Endothelial cell of umbilical vein (primary cell): ENCODE measurements at regions not wholly inside any gene's neighbourhood (a gene's known extent, or its start where the extent isn't known, plus 50 kb on each side); places are given as distances from the start of the nearest gene placed in this dataset.

Source experiments
- EZH2 ChIP-seq: IDR thresholded peaks from 2 replicates; pipeline ENCODE4 v1.6.1; 2012; ENCODE audit warnings: borderline replicate concordance, low read depth, mild to moderate bottlenecking, moderate library complexity, low read length, inconsistent platforms; ENCODE audit not compliant: severe bottlenecking
- FOS ChIP-seq: IDR thresholded peaks from 2 replicates; pipeline ENCODE4 v1.6.1; 2011; ENCODE audit warnings: mild to moderate bottlenecking, low read length, moderate library complexity, borderline replicate concordance; ENCODE audit not compliant: insufficient read depth
- GATA2 ChIP-seq: IDR thresholded peaks from 2 replicates; pipeline ENCODE4 v1.7.0; 2011; ENCODE audit warnings: low read depth, mild to moderate bottlenecking, moderate library complexity, mixed read lengths, low read length; ENCODE audit not compliant: insufficient read length, insufficient read depth
- MYC ChIP-seq: IDR thresholded peaks from one replicate; pipeline ENCODE4 v1.6.1; 2011; ENCODE audit warnings: mild to moderate bottlenecking, low read depth, low read length
- POLR2A ChIP-seq: IDR thresholded peaks from 2 replicates; pipeline ENCODE4 v1.6.1; 2012; ENCODE audit warnings: low read depth, mild to moderate bottlenecking, control low read depth, low read length
- POLR2AphosphoS5 ChIP-seq: IDR thresholded peaks from 2 replicates; pipeline ENCODE4 v1.6.1; 2012; ENCODE audit warnings: low read depth, mild to moderate bottlenecking, control low read depth, low read length, moderate library complexity; ENCODE audit not compliant: insufficient read depth
- TF ChIP-seq, protein P1 (sequence below), 2 donors: IDR thresholded peaks; 1 replicate in 1 of 2; 2 replicates in 1 of 2; pipeline ENCODE4 v1.5.1; 2011; ENCODE audit warnings: low read length in 2 of 2, mild to moderate bottlenecking in 2 of 2, moderate library complexity in 2 of 2, control low read depth in 1 of 2, inconsistent platforms in 1 of 2, low read depth in 1 of 2; ENCODE audit not compliant: insufficient read depth in 1 of 2; ENCODE audit errors: extremely low read depth in 1 of 2
- TF ChIP-seq, protein P2 (sequence below): IDR thresholded peaks from 2 replicates; pipeline ENCODE4 v1.6.1; 2011; ENCODE audit not compliant: insufficient read depth, insufficient read length

DNA sequence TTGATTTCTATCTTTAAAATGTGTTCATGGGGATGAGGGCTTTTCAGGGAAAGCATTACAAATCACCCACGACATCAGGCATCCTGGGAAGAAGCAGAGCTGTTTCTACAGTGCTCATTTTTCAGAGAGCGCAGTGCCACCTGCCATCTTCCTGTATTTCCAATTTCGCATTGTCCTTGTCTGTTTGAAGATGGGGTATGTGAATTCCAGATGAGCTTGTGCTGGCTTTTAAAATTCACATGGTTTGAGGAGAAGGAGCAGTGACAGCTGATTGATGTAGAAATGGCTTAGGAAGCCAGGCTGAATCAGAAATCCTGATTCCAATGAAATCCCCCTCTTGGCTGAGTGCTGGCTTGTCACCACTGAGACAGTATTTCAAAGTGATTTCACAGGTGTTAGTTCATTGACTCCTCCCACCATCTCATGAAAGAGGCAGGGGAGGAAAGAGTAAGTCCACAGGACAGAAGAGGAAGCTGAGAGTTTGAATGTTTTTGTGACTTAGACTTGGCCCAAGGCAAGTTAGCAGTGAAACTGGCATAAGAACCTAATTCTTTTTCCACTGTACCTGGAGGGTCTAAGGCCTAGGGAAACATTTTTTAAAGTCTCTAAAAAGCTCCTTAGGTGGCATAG lies 344.6 kb upstream of the C11orf87 start:
- TF ChIP-seq, protein P1, sequence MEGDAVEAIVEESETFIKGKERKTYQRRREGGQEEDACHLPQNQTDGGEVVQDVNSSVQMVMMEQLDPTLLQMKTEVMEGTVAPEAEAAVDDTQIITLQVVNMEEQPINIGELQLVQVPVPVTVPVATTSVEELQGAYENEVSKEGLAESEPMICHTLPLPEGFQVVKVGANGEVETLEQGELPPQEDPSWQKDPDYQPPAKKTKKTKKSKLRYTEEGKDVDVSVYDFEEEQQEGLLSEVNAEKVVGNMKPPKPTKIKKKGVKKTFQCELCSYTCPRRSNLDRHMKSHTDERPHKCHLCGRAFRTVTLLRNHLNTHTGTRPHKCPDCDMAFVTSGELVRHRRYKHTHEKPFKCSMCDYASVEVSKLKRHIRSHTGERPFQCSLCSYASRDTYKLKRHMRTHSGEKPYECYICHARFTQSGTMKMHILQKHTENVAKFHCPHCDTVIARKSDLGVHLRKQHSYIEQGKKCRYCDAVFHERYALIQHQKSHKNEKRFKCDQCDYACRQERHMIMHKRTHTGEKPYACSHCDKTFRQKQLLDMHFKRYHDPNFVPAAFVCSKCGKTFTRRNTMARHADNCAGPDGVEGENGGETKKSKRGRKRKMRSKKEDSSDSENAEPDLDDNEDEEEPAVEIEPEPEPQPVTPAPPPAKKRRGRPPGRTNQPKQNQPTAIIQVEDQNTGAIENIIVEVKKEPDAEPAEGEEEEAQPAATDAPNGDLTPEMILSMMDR (IDR thresholded peaks at IDR 0.05; ENCODE audit: extremely low read depth in 1 of 2, insufficient read depth in 1 of 2, low read depth in 1 of 2, low read length in 2 of 2), result no peak
- TF ChIP-seq EZH2 (no peak), POLR2AphosphoS5 (no peak), POLR2A (no peak), FOS (no peak), GATA2 (no peak), MYC (no peak)
- TF ChIP-seq, protein P2, sequence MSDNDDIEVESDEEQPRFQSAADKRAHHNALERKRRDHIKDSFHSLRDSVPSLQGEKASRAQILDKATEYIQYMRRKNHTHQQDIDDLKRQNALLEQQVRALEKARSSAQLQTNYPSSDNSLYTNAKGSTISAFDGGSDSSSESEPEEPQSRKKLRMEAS, result no peak
